H1 (cell line): ENCODE measurements at regions not wholly inside any gene's neighbourhood (a gene's known extent, or its start where the extent isn't known, plus 50 kb on each side); places are given as distances from the start of the nearest gene placed in this dataset.

Experiments used
- CTCF ChIA-PET: fragments of 300-600 bp; sonication (Branson Sonifier 250); formaldehyde crosslinking; loops from one replicate; lab custom pipeline; 2021; ENCODE audit not compliant: partially characterized antibody; lab: Charles Lee
- POLR2A ChIA-PET: fragments of 300-600 bp; sonication (Branson Sonifier 250); formaldehyde crosslinking; loops from one replicate; lab custom pipeline; 2021; ENCODE audit warnings: inconsistent platforms; ENCODE audit not compliant: partially characterized antibody; lab: Charles Lee
- DNase-seq, 2 experiments: peaks; one replicate each; pipeline versions ENCODE4 v3.0.0 to v3.0.0-alpha.2; 2010 to 2022; ENCODE audit warnings: low spot score in 2 of 2, low read depth in 1 of 2, mixed read lengths in 1 of 2
- FAIRE-seq: peaks from 2 replicates; lab custom pipeline; 2011; peaks lifted over from hg19 to GRCh38; lab: Jason Lieb, UNC
- H2AFZ ChIP-seq: 2 replicates; pipeline ENCODE4 v1.8.1; 2012; ENCODE audit warnings: low read length, inconsistent platforms
- H2AK5ac ChIP-seq: 2 replicates; pipeline ENCODE4 v1.6.1; 2013; ENCODE audit warnings: low read depth, low read length
- H2BK120ac ChIP-seq: replicated peaks from 2 replicates; pipeline ENCODE3; 2013; ENCODE audit warnings: low read depth, low read length, inconsistent platforms
- H2BK12ac ChIP-seq: 2 replicates; pipeline ENCODE4 v1.6.1; 2013; ENCODE audit warnings: low read depth, low read length
- H2BK15ac ChIP-seq: 2 replicates; pipeline ENCODE4 v1.6.1; 2013; ENCODE audit warnings: low read length
- H2BK20ac ChIP-seq: 2 replicates; pipeline ENCODE4 v1.6.1; 2013; ENCODE audit warnings: low read length
- H2BK5ac ChIP-seq: 2 replicates; pipeline ENCODE4 v1.6.1; 2013; ENCODE audit warnings: low read depth, low read length
- H3K14ac ChIP-seq: 2 replicates; pipeline ENCODE4 v1.6.1; 2013; ENCODE audit warnings: inconsistent platforms; ENCODE audit not compliant: insufficient read length
- H3K18ac ChIP-seq: 2 replicates; pipeline ENCODE4 v1.6.1; 2013; ENCODE audit warnings: low read length; ENCODE audit errors: extremely low read depth
- H3K23ac ChIP-seq: 2 replicates; pipeline ENCODE4 v1.6.1; 2013; ENCODE audit warnings: inconsistent platforms; ENCODE audit not compliant: insufficient read length
- H3K23me2 ChIP-seq: 2 replicates; pipeline ENCODE4 v1.6.1; 2013; ENCODE audit warnings: low read depth, low read length
- H3K27ac ChIP-seq: 2 replicates; pipeline ENCODE4 v1.6.1; 2011; ENCODE audit warnings: low read depth, low read length, inconsistent platforms
- H3K27me3 ChIP-seq, 4 experiments: replicated peaks in 1 of 4; 1 replicate in 1 of 4; 2 replicates in 3 of 4; pipeline versions ENCODE4 v1.6.1 to v1.8.1; 2011 to 2013; ENCODE audit warnings: low read length in 3 of 4, mild to moderate bottlenecking in 3 of 4, inconsistent platforms in 2 of 4, mixed read lengths in 2 of 4, moderate library complexity in 1 of 4; ENCODE audit not compliant: control insufficient read depth in 3 of 4, insufficient read depth in 3 of 4; ENCODE audit errors: extremely low read depth in 1 of 4
- H3K36me3 ChIP-seq, 4 experiments: 2 replicates each; pipeline versions ENCODE4 v1.6.1 to v1.8.1; 2011 to 2013; ENCODE audit warnings: mild to moderate bottlenecking in 4 of 4, low read length in 3 of 4, moderate library complexity in 2 of 4, control low read depth in 1 of 4, inconsistent platforms in 1 of 4; ENCODE audit not compliant: insufficient read depth in 4 of 4, control insufficient read depth in 2 of 4
- H3K4ac ChIP-seq: replicated peaks from 2 replicates; pipeline ENCODE3; 2013; ENCODE audit warnings: low read length, low read depth, mixed read lengths, inconsistent platforms; ENCODE audit not compliant: insufficient read length
- H3K4me1 ChIP-seq, 4 experiments: replicated peaks in 1 of 4; 1 replicate in 1 of 4; 2 replicates in 3 of 4; pipeline versions ENCODE4 v1.6.1 to v1.8.1; 2011 to 2013; ENCODE audit warnings: low read length in 3 of 4, inconsistent platforms in 2 of 4, mixed read lengths in 1 of 4; ENCODE audit not compliant: insufficient read depth in 4 of 4, control insufficient read depth in 3 of 4
- H3K4me2 ChIP-seq, 2 experiments: 2 replicates each; pipeline versions ENCODE4 v1.6.1 to v1.8.1; 2011 to 2013; ENCODE audit warnings: low read depth in 2 of 2, low read length in 2 of 2, control low read depth in 1 of 2, inconsistent platforms in 1 of 2, mild to moderate bottlenecking in 1 of 2; ENCODE audit not compliant: insufficient read depth in 1 of 2
- H3K4me3 ChIP-seq, 4 experiments: fragments of 200-600, 300-600 bp in 1 of 4; sonication (generic), shearing (Covaris generic), sonication (Bioruptor Twin) in 1 of 4; 2 replicates each; pipeline versions ENCODE4 v1.5.1 to v1.8.1; 2011 to 2016; ENCODE audit warnings: low read length in 4 of 4, low read depth in 3 of 4, control low read depth in 2 of 4, inconsistent platforms in 2 of 4, mild to moderate bottlenecking in 2 of 4, mixed read lengths in 1 of 4, moderate library complexity in 1 of 4; ENCODE audit not compliant: insufficient read depth in 2 of 4; ENCODE audit errors: extremely low read depth in 1 of 4
- H3K56ac ChIP-seq: replicated peaks from 2 replicates; pipeline ENCODE3; 2013; ENCODE audit warnings: low read depth, mild to moderate bottlenecking, mixed read lengths, low read length, inconsistent platforms; ENCODE audit not compliant: insufficient read length
- H3K79me1 ChIP-seq: 2 replicates; pipeline ENCODE4 v1.6.1; 2013; ENCODE audit warnings: low read depth, low read length, control low read depth
- H3K79me2 ChIP-seq, 2 experiments: 2 replicates each; pipeline versions ENCODE4 v1.6.1 to v1.8.1; 2012 to 2013; ENCODE audit warnings: low read length in 2 of 2, mild to moderate bottlenecking in 2 of 2, inconsistent platforms in 1 of 2; ENCODE audit not compliant: insufficient read depth in 2 of 2, control insufficient read depth in 1 of 2
- H3K9ac ChIP-seq, 4 experiments: replicated peaks in 1 of 4; 1 replicate in 1 of 4; 2 replicates in 3 of 4; pipeline versions ENCODE4 v1.6.1 to v1.8.1; 2011 to 2013; ENCODE audit warnings: low read depth in 3 of 4, low read length in 3 of 4, control low read depth in 2 of 4, mild to moderate bottlenecking in 2 of 4, moderate library complexity in 2 of 4, inconsistent platforms in 1 of 4; ENCODE audit errors: extremely low read depth in 1 of 4
- H3K9me3 ChIP-seq, 2 experiments: 2 replicates each; pipeline versions ENCODE4 v1.6.1 to v1.8.1; 2012 to 2013; ENCODE audit warnings: mild to moderate bottlenecking in 2 of 2, moderate library complexity in 2 of 2, control low read depth in 1 of 2, inconsistent platforms in 1 of 2, low read depth in 1 of 2, low read length in 1 of 2, mixed read lengths in 1 of 2; ENCODE audit not compliant: insufficient read depth in 2 of 2
- H4K20me1 ChIP-seq, 2 experiments: replicated peaks in 1 of 2; 2 replicates each; pipeline versions ENCODE3 to v1.8.1; 2011 to 2013; ENCODE audit warnings: inconsistent platforms in 2 of 2, low read length in 2 of 2, mild to moderate bottlenecking in 1 of 2; ENCODE audit not compliant: insufficient read depth in 2 of 2, control insufficient read depth in 1 of 2
- H4K5ac ChIP-seq: 2 replicates; pipeline ENCODE4 v1.6.1; 2013; ENCODE audit warnings: low read length, low read depth, mixed read lengths, inconsistent platforms; ENCODE audit not compliant: insufficient read length
- H4K8ac ChIP-seq: 2 replicates; pipeline ENCODE4 v1.8.0; 2013; ENCODE audit warnings: mild to moderate bottlenecking, moderate library complexity, low read length, inconsistent platforms; ENCODE audit not compliant: insufficient read depth; ENCODE audit errors: extremely low read depth
- H4K91ac ChIP-seq: replicated peaks from 2 replicates; pipeline ENCODE3; 2013; ENCODE audit warnings: low read length, mixed read lengths, inconsistent platforms; ENCODE audit not compliant: insufficient read length
- CREB1 ChIP-seq: IDR thresholded peaks from 2 replicates; pipeline ENCODE4 v1.6.1; 2012; ENCODE audit warnings: inconsistent platforms
- GABPA ChIP-seq: IDR thresholded peaks from 2 replicates; pipeline ENCODE4 v1.6.1; 2011; ENCODE audit warnings: mild to moderate bottlenecking, low read length, moderate library complexity, borderline replicate concordance; ENCODE audit not compliant: insufficient read depth
- HDAC2 ChIP-seq, 2 experiments: fragments of 300-600 bp in 1 of 2; sonication (generic) in 1 of 2; IDR thresholded peaks; 2 replicates each; pipeline ENCODE4 v1.6.1; 2011 to 2012; ENCODE audit warnings: low read depth in 2 of 2, low read length in 2 of 2, mild to moderate bottlenecking in 2 of 2, moderate library complexity in 2 of 2, borderline replicate concordance in 1 of 2, inconsistent platforms in 1 of 2
- HDAC6 ChIP-seq: IDR thresholded peaks from one replicate; pipeline ENCODE4 v1.7.1; 2012; ENCODE audit warnings: low read depth, mild to moderate bottlenecking, inconsistent platforms, low read length, moderate library complexity
- MAFK ChIP-seq: IDR thresholded peaks from 2 replicates; pipeline ENCODE4 v1.6.1; 2012; ENCODE audit warnings: low read depth, mild to moderate bottlenecking, improper control_type of control experiment, low read length
- NANOG ChIP-seq: IDR thresholded peaks from 2 replicates; pipeline ENCODE4 v1.6.1; 2011; ENCODE audit warnings: low read length, low read depth, mild to moderate bottlenecking, inconsistent platforms; ENCODE audit not compliant: insufficient read depth, poor library complexity, severe bottlenecking
- POLR2AphosphoS5 ChIP-seq: IDR thresholded peaks from 2 replicates; pipeline ENCODE4 v1.6.1; 2011; ENCODE audit warnings: low read depth, low read length
- RXRA ChIP-seq: IDR thresholded peaks from 2 replicates; pipeline ENCODE4 v1.6.1; 2011; ENCODE audit warnings: low read depth, mild to moderate bottlenecking, low read length, moderate library complexity; ENCODE audit not compliant: insufficient read depth
- TEAD4 ChIP-seq: IDR thresholded peaks from 2 replicates; pipeline ENCODE4 v1.6.1; 2012; ENCODE audit warnings: low read depth, low read length, inconsistent platforms, mixed read lengths
- WGBS, 2 experiments: shearing (Covaris generic) in 1 of 2; methylation state at CpG; one replicate each; pipeline versions ENCODE4 v1.1.6 to v1.1.7; 2013 to 2015; ENCODE audit warnings: low lambda C conversion rate in 2 of 2, mixed read lengths in 2 of 2, inconsistent platforms in 1 of 2, low coverage in 1 of 2, missing lambda C conversion rate in 1 of 2; ENCODE audit not compliant: insufficient replicate concordance in 2 of 2, insufficient coverage in 1 of 2, insufficient read length in 1 of 2; ENCODE audit errors: extremely low coverage in 1 of 2, missing lambda C conversion rate in 1 of 2; 5-methylcytosine and 5-hydroxymethylcytosine counted together

GRCh38 chr10:78745441-78745840 lies 323.3 kb upstream of the ZMIZ1 start:
- Histone ChIP-seq H2BK15ac (no peak overlapping the region), H2BK5ac (no peak overlapping the region), H3K18ac (no peak overlapping the region), H3K14ac (no peak overlapping the region), H3K23ac (no peak overlapping the region), H2BK120ac (no peak overlapping the region), H4K20me1 (no peaks in the 10 kb centered on the region), H4K8ac (no peak overlapping the region), H3K79me1 (no peaks in the 10 kb centered on the region), H3K4me1 (peaks cover 0 to 5% (median 3%) of the 10 kb centered on the region in 4 experiments; a peak in 3 of 7 replicates), H3K79me2 (no peaks in the 10 kb centered on the region), H3K27ac (no peak overlapping the region), H3K4me2 (no peak overlapping the region), H3K27me3 (no peaks in the 10 kb centered on the region; a peak in 2 of 7 replicates), H4K91ac (no peak overlapping the region), H3K23me2 (peaks cover 3% of the 10 kb centered on the region), H2AK5ac (0 out of 2 replicates have a peak overlapping the region, but pooled peaks have one; percentile 53), H2BK12ac (no peak overlapping the region), H2AFZ (no peak overlapping the region), H4K5ac (no peak overlapping the region), H3K4me3 (no peak overlapping the region), H3K9me3 (no peaks in the 10 kb centered on the region), H3K36me3 (no peaks in the 10 kb centered on the region), H3K4ac (peak overlapping the region; percentile 62), H2BK20ac (no peak overlapping the region), H3K56ac (no peak overlapping the region), H3K9ac (no peak overlapping the region)
- CTCF ChIA-PET: interaction anchor here (1.4 to 1.5 kb wide), 2 partner anchors 12 to 80 kb away, joined by 6 to 7 read pairs; no protein-coding TSS in a partner anchor
- DNase-seq (no peak), FAIRE-seq (no peak)
- POLR2A ChIA-PET: no interaction called here
- 88% methylated on average over 4 of the region's 4 CpGs; no CpG with 5 or more reads in 1 of the 2 experiments for WGBS, 2 experiments
- no peak for TF ChIP-seq MAFK
- TF ChIP-seq NANOG: no peak
- TF ChIP-seq CREB1: no peak
- TF ChIP-seq HDAC6: no peak
- TF ChIP-seq POLR2AphosphoS5: no peak
- no peak for TF ChIP-seq TEAD4
- no peak for TF ChIP-seq RXRA
- no peak for TF ChIP-seq HDAC2 (IDR thresholded peaks at IDR 0.05; ENCODE audit: borderline replicate concordance in 1 of 2, low read depth in 2 of 2, low read length in 2 of 2)
- no peak for TF ChIP-seq GABPA
